ENCODE measurements at regions not wholly inside any gene's neighbourhood (a gene's known extent, or its start where the extent isn't known, plus 50 kb on each side); places are given as distances from the start of the nearest gene placed in this dataset. TPM values are rescaled to one million over a fixed set of nuclear protein-coding genes. Genes with fewer than 3 reads are reported as not detected.

Small RNA genes lying in the stretch of these regions (small RNA-seq; reads per million reads assigned to genes)
- not detected for gene SNRPCP14

Data from OCI-LY7 (cell line).